T-cell (primary cell): ENCODE measurements at regions not wholly inside any gene's neighbourhood (a gene's known extent, or its start where the extent isn't known, plus 50 kb on each side); places are given as distances from the start of the nearest gene placed in this dataset.

Source experiments
- ATAC-seq, 4 experiments: fragments of 200-7000 bp in 3 of 4; fragments of 150-1000 bp in 1 of 4; cut with Tn5 transposase; replicated peaks in 1 of 4; 1 replicate in 3 of 4; 2 replicates in 1 of 4; pipeline ENCODE4 v1.10.0; 2021; ENCODE audit warnings: moderate library complexity in 3 of 4, mild to moderate bottlenecking in 2 of 4, moderate number of reproducible peaks in 1 of 4
- CTCF ChIA-PET, 2 donors: fragments of 300-600 bp; sonication (Branson Sonifier 250); formaldehyde crosslinking; loops; one replicate each; lab custom pipeline; 2022; ENCODE audit warnings: antibody characterized with exemption in 2 of 2; lab: Charles Lee
- POLR2A ChIA-PET, 2 donors: fragments of 300-600 bp; sonication (Branson Sonifier 250); formaldehyde crosslinking; loops; one replicate each; lab custom pipeline; 2022; ENCODE audit warnings: antibody characterized with exemption in 2 of 2; lab: Charles Lee
- DNase-seq, 35 experiments: peaks; one replicate each; pipeline versions ENCODE4 v3.0.0 to v3.0.0-alpha.2; 2013 to 2023
- H3K27ac ChIP-seq: one replicate; pipeline ENCODE4 v1.5.1; 2013; ENCODE audit warnings: low read length
- H3K27me3 ChIP-seq, 2 experiments: replicated peaks in 1 of 2; 1 replicate in 1 of 2; 2 replicates in 1 of 2; pipeline versions ENCODE4 v1.6.1 to v1.7.0; 2013; ENCODE audit warnings: low read length in 1 of 2, mixed read lengths in 1 of 2; ENCODE audit not compliant: control insufficient read depth in 2 of 2, insufficient read depth in 2 of 2; ENCODE audit errors: extremely low read depth in 1 of 2
- H3K36me3 ChIP-seq, 2 donors: 1 replicate in 1 of 2; 2 replicates in 1 of 2; pipeline versions ENCODE4 v1.6.1 to v1.7.0; 2013; ENCODE audit warnings: low read length in 1 of 2; ENCODE audit not compliant: control insufficient read depth in 2 of 2, insufficient read depth in 1 of 2; ENCODE audit errors: extremely low read depth in 1 of 2
- H3K4me1 ChIP-seq, 2 experiments: 1 replicate in 1 of 2; 2 replicates in 1 of 2; pipeline versions ENCODE4 v1.6.1 to v1.7.0; 2013; ENCODE audit warnings: low read length in 2 of 2, mixed read lengths in 1 of 2; ENCODE audit not compliant: insufficient read depth in 2 of 2, control insufficient read depth in 1 of 2; ENCODE audit errors: extremely low read depth in 1 of 2
- H3K4me3 ChIP-seq, 2 donors: 1 replicate in 1 of 2; 2 replicates in 1 of 2; pipeline versions ENCODE4 v1.5.1 to v1.7.0; 2013; ENCODE audit warnings: mild to moderate bottlenecking in 2 of 2, low read length in 1 of 2, moderate library complexity in 1 of 2; ENCODE audit not compliant: control insufficient read depth in 1 of 2; ENCODE audit errors: extremely low read depth in 1 of 2
- H3K9me3 ChIP-seq: 2 replicates; pipeline ENCODE4 v1.7.0; 2013
- H3K27ac Mint-ChIP-seq, 2 donors: one replicate each; pipeline ENCODE4 v1.8.0; 2020 to 2021; ENCODE audit warnings: mild to moderate bottlenecking in 2 of 2, mixed read lengths in 2 of 2
- H3K27me3 Mint-ChIP-seq, 2 donors: one replicate each; pipeline ENCODE4 v1.8.0; 2021 to 2022; ENCODE audit warnings: mixed read lengths in 2 of 2
- H3K36me3 Mint-ChIP-seq: one replicate; pipeline ENCODE4 v1.8.0; 2021; ENCODE audit warnings: mixed read lengths
- H3K4me1 Mint-ChIP-seq, 3 donors: one replicate each; pipeline ENCODE4 v1.8.0; 2020 to 2022; ENCODE audit warnings: mixed read lengths in 3 of 3, mild to moderate bottlenecking in 1 of 3
- H3K4me3 Mint-ChIP-seq, 3 donors: one replicate each; pipeline ENCODE4 v1.8.0; 2020 to 2022; ENCODE audit warnings: mild to moderate bottlenecking in 3 of 3, mixed read lengths in 3 of 3, moderate library complexity in 3 of 3
- H3K9me3 Mint-ChIP-seq, 3 donors: one replicate each; pipeline ENCODE4 v1.8.0; 2020 to 2022; ENCODE audit warnings: mixed read lengths in 3 of 3
- WGBS: methylation state at CpG from one replicate; pipeline ENCODE4 v1.1.5; 2013; ENCODE audit warnings: missing lambda C conversion rate; ENCODE audit not compliant: insufficient coverage; 5-methylcytosine and 5-hydroxymethylcytosine counted together

- no peak overlapping the region for H3K4me3 Mint-ChIP-seq
- H3K36me3 Mint-ChIP-seq: no peaks in the 10 kb centered on the region
- no peak overlapping the region for H3K27ac ChIP-seq
- no peak overlapping the region for H3K27ac Mint-ChIP-seq
- no CpG with 5 or more reads among the region's 2 CpGs for WGBS
- DNase-seq: no peak
- no peak for ATAC-seq
- H3K9me3 Mint-ChIP-seq: peaks cover 0 to 7% (median 5%) of the 10 kb centered on the region in 3 donors
- CTCF ChIA-PET: no interaction called here
- H3K4me3 ChIP-seq: no peak overlapping the region
- H3K9me3 ChIP-seq: no peaks in the 10 kb centered on the region
- H3K36me3 ChIP-seq: no peaks in the 10 kb centered on the region
- H3K27me3 Mint-ChIP-seq: peaks cover 4 to 7% of the 10 kb centered on the region in 2 donors
- no peaks in the 10 kb centered on the region for H3K4me1 ChIP-seq
- H3K4me1 Mint-ChIP-seq: no peaks in the 10 kb centered on the region
- POLR2A ChIA-PET: no interaction called here
- no peaks in the 10 kb centered on the region for H3K27me3 ChIP-seq
These were observed 70.4 kb downstream of the GJD2 start for GRCh38 chr15:34684351-34684750.

GRCh38 chr15:34682674-34683073 is 72.1 kb downstream of the GJD2 start:
- H3K36me3 Mint-ChIP-seq: no peaks in the 10 kb centered on the region

GRCh38 chr15:34679291-34679690 is 75.5 kb downstream of the GJD2 start:
- H3K27ac Mint-ChIP-seq: no peak overlapping the region
- no peaks in the 10 kb centered on the region for H3K36me3 Mint-ChIP-seq
- ChIA-PET POLR2A (no interaction called here), CTCF (no interaction called here)
- Histone ChIP-seq H3K9me3 (no peaks in the 10 kb centered on the region), H3K27ac (no peak overlapping the region), H3K4me3 (no peak overlapping the region), H3K27me3 (peaks cover 0 to 4% of the 10 kb centered on the region in 2 experiments), H3K36me3 (no peaks in the 10 kb centered on the region), H3K4me1 (no peaks in the 10 kb centered on the region)
- no peaks in the 10 kb centered on the region for H3K4me1 Mint-ChIP-seq
- WGBS: no CpG with 5 or more reads among the region's 1 CpG
- no peak overlapping the region for H3K4me3 Mint-ChIP-seq
- ATAC-seq (no peak), DNase-seq (no peak)
- H3K9me3 Mint-ChIP-seq: no peaks in the 10 kb centered on the region
- peaks cover 3 to 4% of the 10 kb centered on the region in 2 donors for H3K27me3 Mint-ChIP-seq

More at GRCh38 chr15:34682674-34683073, 72.1 kb downstream of the GJD2 start:
- Mint-ChIP-seq H3K27me3 (peaks cover 4 to 7% of the 10 kb centered on the region in 2 donors), H3K4me1 (no peaks in the 10 kb centered on the region), H3K4me3 (no peak overlapping the region), H3K27ac (no peak overlapping the region), H3K9me3 (no peaks in the 10 kb centered on the region)
- ATAC-seq (no peak), DNase-seq (no peak)
- WGBS: 80% methylated on average over 1 of the region's 5 CpGs
- no peaks in the 10 kb centered on the region for H3K9me3 ChIP-seq
- no peak overlapping the region for H3K4me3 ChIP-seq
- POLR2A ChIA-PET: no interaction called here
- no peaks in the 10 kb centered on the region for H3K36me3 ChIP-seq
- H3K27me3 ChIP-seq: no peaks in the 10 kb centered on the region
- H3K27ac ChIP-seq: no peak overlapping the region
- H3K4me1 ChIP-seq: no peaks in the 10 kb centered on the region
- CTCF ChIA-PET: no interaction called here

GRCh38 chr15:34673241-34673640 is 81.6 kb downstream of the GJD2 start:
- Histone ChIP-seq H3K4me1 (no peaks in the 10 kb centered on the region), H3K9me3 (no peaks in the 10 kb centered on the region), H3K27ac (no peak overlapping the region), H3K36me3 (no peaks in the 10 kb centered on the region), H3K27me3 (peaks cover 0 to 5% of the 10 kb centered on the region in 2 experiments), H3K4me3 (no peak overlapping the region)
- no peak for DNase-seq
- no CpG with 5 or more reads among the region's 1 CpG for WGBS
- ChIA-PET CTCF (no interaction called here), POLR2A (no interaction called here)
- H3K4me1 Mint-ChIP-seq: no peaks in the 10 kb centered on the region
- H3K27me3 Mint-ChIP-seq: peaks cover 25% of the 10 kb centered on the region in 2 donors
- no peak overlapping the region for H3K27ac Mint-ChIP-seq
- ATAC-seq: no peak
- no peaks in the 10 kb centered on the region for H3K9me3 Mint-ChIP-seq
- H3K4me3 Mint-ChIP-seq: no peak overlapping the region
- no peaks in the 10 kb centered on the region for H3K36me3 Mint-ChIP-seq

- H3K27me3 Mint-ChIP-seq: peaks cover 22 to 31% of the 10 kb centered on the region in 2 donors
- no peaks in the 10 kb centered on the region for H3K4me1 Mint-ChIP-seq
- 8% methylated on average over 4 of the region's 5 CpGs for WGBS
- no peaks in the 10 kb centered on the region for H3K36me3 Mint-ChIP-seq
- Histone ChIP-seq H3K4me3 (no peak overlapping the region), H3K4me1 (no peaks in the 10 kb centered on the region), H3K9me3 (no peaks in the 10 kb centered on the region), H3K27ac (no peak overlapping the region), H3K36me3 (no peaks in the 10 kb centered on the region), H3K27me3 (no peaks in the 10 kb centered on the region)
- DNase-seq (no peak), ATAC-seq (no peak)
- ChIA-PET POLR2A (no interaction called here), CTCF (no interaction called here)
- H3K4me3 Mint-ChIP-seq: no peak overlapping the region
- H3K9me3 Mint-ChIP-seq: no peaks in the 10 kb centered on the region
- H3K27ac Mint-ChIP-seq: no peak overlapping the region
These were observed 82.2 kb upstream of the GOLGA8B start for GRCh38 chr15:34665498-34666116.

- H3K27me3 Mint-ChIP-seq: peaks cover 23 to 34% of the 10 kb centered on the region in 2 donors
- ChIA-PET POLR2A (no interaction called here), CTCF (no interaction called here)
- no peak overlapping the region for H3K4me3 Mint-ChIP-seq
- DNase-seq (no peak), ATAC-seq (no peak)
- Histone ChIP-seq H3K27me3 (peaks cover 0 to 6% of the 10 kb centered on the region in 2 experiments), H3K36me3 (no peaks in the 10 kb centered on the region), H3K27ac (no peak overlapping the region), H3K9me3 (no peaks in the 10 kb centered on the region), H3K4me3 (no peak overlapping the region), H3K4me1 (no peaks in the 10 kb centered on the region)
- no peaks in the 10 kb centered on the region for H3K4me1 Mint-ChIP-seq
- H3K36me3 Mint-ChIP-seq: no peaks in the 10 kb centered on the region
- no peaks in the 10 kb centered on the region for H3K9me3 Mint-ChIP-seq
- no peak overlapping the region for H3K27ac Mint-ChIP-seq
- no CpG with 5 or more reads among the region's 1 CpG for WGBS
These were observed 81.0 kb upstream of the GOLGA8B start for GRCh38 chr15:34664418-34664817.

- CTCF ChIA-PET: no interaction called here
- POLR2A ChIA-PET: no interaction called here
- H3K27ac Mint-ChIP-seq: no peak overlapping the region
- Histone ChIP-seq H3K4me3 (no peak overlapping the region), H3K4me1 (no peaks in the 10 kb centered on the region), H3K36me3 (no peaks in the 10 kb centered on the region), H3K9me3 (no peaks in the 10 kb centered on the region), H3K27me3 (peaks cover 0 to 6% of the 10 kb centered on the region in 2 experiments), H3K27ac (no peak overlapping the region)
- H3K27me3 Mint-ChIP-seq: peaks cover 30 to 35% of the 10 kb centered on the region in 2 donors
- no peak for ATAC-seq
- H3K4me3 Mint-ChIP-seq: no peak overlapping the region
- no peaks in the 10 kb centered on the region for H3K4me1 Mint-ChIP-seq
- no peaks in the 10 kb centered on the region for H3K36me3 Mint-ChIP-seq
- DNase-seq: no peak
- H3K9me3 Mint-ChIP-seq: no peaks in the 10 kb centered on the region
These were observed 79.7 kb upstream of the GOLGA8B start for GRCh38 chr15:34663101-34663500.
